B cell (primary cell): ENCODE measurements at regions not wholly inside any gene's neighbourhood (a gene's known extent, or its start where the extent isn't known, plus 50 kb on each side); places are given as distances from the start of the nearest gene placed in this dataset.

Experiments
- ATAC-seq: fragments of 200-7000 bp; cut with Tn5 transposase; one replicate; pipeline ENCODE4 v1.10.0; 2021; ENCODE audit warnings: low read depth, mild to moderate bottlenecking, moderate number of reproducible peaks, moderate library complexity
- CTCF ChIA-PET: fragments of 350-600 bp; sonication (Branson Sonifier 250); formaldehyde crosslinking; loops from one replicate; lab custom pipeline; 2021; ENCODE audit warnings: antibody characterized with exemption, inconsistent platforms; lab: Charles Lee
- POLR2A ChIA-PET: fragments of 350-600 bp; sonication (Branson Sonifier 250); formaldehyde crosslinking; loops from one replicate; lab custom pipeline; 2021; ENCODE audit warnings: antibody characterized with exemption; lab: Charles Lee
- DNase-seq: peaks from one replicate; pipeline ENCODE4 v3.0.0; 2013
- H2AFZ ChIP-seq: 2 replicates; pipeline ENCODE4 v1.6.1; 2012; ENCODE audit warnings: mild to moderate bottlenecking, low read depth, low read length; ENCODE audit not compliant: insufficient read depth, poor library complexity, severe bottlenecking
- H3K27ac ChIP-seq, 2 donors: 1 replicate in 1 of 2; 2 replicates in 1 of 2; pipeline ENCODE4 v1.5.1; 2012 to 2013; ENCODE audit warnings: low read length in 2 of 2, mild to moderate bottlenecking in 2 of 2, moderate library complexity in 1 of 2
- H3K27me3 ChIP-seq, 4 experiments: fragments of 200-600 bp in 1 of 4; sonication (generic) in 1 of 4; replicated peaks in 1 of 4; 1 replicate in 2 of 4; 2 replicates in 2 of 4; pipeline versions ENCODE4 v1.6.1 to v1.7.0; 2013 to 2016; ENCODE audit warnings: low read length in 3 of 4, mild to moderate bottlenecking in 2 of 4, mixed read lengths in 1 of 4, moderate library complexity in 1 of 4; ENCODE audit not compliant: insufficient read depth in 4 of 4, control insufficient read depth in 3 of 4; ENCODE audit errors: control extremely low read depth in 1 of 4
- H3K36me3 ChIP-seq, 2 experiments: replicated peaks in 1 of 2; 1 replicate in 1 of 2; 2 replicates in 1 of 2; pipeline versions ENCODE4 v1.6.1 to v1.7.1; 2013; ENCODE audit warnings: low read length in 1 of 2; ENCODE audit not compliant: insufficient read depth in 2 of 2, control insufficient read depth in 1 of 2; ENCODE audit errors: control extremely low read depth in 1 of 2, extremely low read depth in 1 of 2
- H3K4me1 ChIP-seq, 2 donors: fragments of 200-600 bp in 1 of 2; sonication (generic) in 1 of 2; 1 replicate in 1 of 2; 2 replicates in 1 of 2; pipeline versions ENCODE4 v1.5.1 to v1.6.1; 2013 to 2017; ENCODE audit warnings: low read length in 2 of 2; ENCODE audit not compliant: control insufficient read depth in 2 of 2, insufficient read depth in 2 of 2
- H3K4me2 ChIP-seq: replicated peaks from 2 replicates; pipeline ENCODE3; 2012; ENCODE audit warnings: mild to moderate bottlenecking, low read depth, low read length; ENCODE audit not compliant: poor library complexity, severe bottlenecking
- H3K4me3 ChIP-seq, 5 experiments: fragments of 200-600 bp in 1 of 5; sonication (generic) in 1 of 5; 1 replicate in 3 of 5; 2 replicates in 2 of 5; pipeline versions ENCODE4 v1.5.1 to v1.7.0; 2011 to 2016; ENCODE audit warnings: low read length in 4 of 5, mild to moderate bottlenecking in 4 of 5, low read depth in 2 of 5, control low read depth in 1 of 5, moderate library complexity in 1 of 5; ENCODE audit not compliant: insufficient read depth in 1 of 5; ENCODE audit errors: control extremely low read depth in 1 of 5, extremely low read depth in 1 of 5
- H3K79me2 ChIP-seq: fragments of 200-600 bp; sonication (generic); one replicate; pipeline ENCODE4 v1.6.0; 2016; ENCODE audit warnings: low read length; ENCODE audit not compliant: control insufficient read depth, insufficient read depth
- H3K9ac ChIP-seq: fragments of 200-600 bp; sonication (generic); 2 replicates; pipeline ENCODE4 v1.6.1; 2017; ENCODE audit warnings: mild to moderate bottlenecking, low read length, moderate library complexity
- H3K9me3 ChIP-seq, 3 donors: one replicate each; pipeline versions ENCODE4 v1.6.1 to v1.7.1; 2013; ENCODE audit warnings: low read length in 2 of 3; ENCODE audit not compliant: control insufficient read depth in 2 of 3, insufficient read depth in 1 of 3; ENCODE audit errors: control extremely low read depth in 1 of 3
- H4K20me1 ChIP-seq: 2 replicates; pipeline ENCODE4 v1.6.0; 2012; ENCODE audit warnings: mild to moderate bottlenecking, low read length; ENCODE audit not compliant: insufficient read depth, control insufficient read depth, poor library complexity, severe bottlenecking
- H3K27ac Mint-ChIP-seq: one replicate; pipeline ENCODE4 v1.8.0; 2021; ENCODE audit warnings: mixed read lengths
- H3K27me3 Mint-ChIP-seq: one replicate; pipeline ENCODE4 v1.8.0; 2021; ENCODE audit warnings: mixed read lengths
- H3K4me1 Mint-ChIP-seq: one replicate; pipeline ENCODE4 v1.8.0; 2021; ENCODE audit warnings: mixed read lengths
- H3K4me3 Mint-ChIP-seq: one replicate; pipeline ENCODE4 v1.8.0; 2021; ENCODE audit warnings: mixed read lengths
- H3K9me3 Mint-ChIP-seq: one replicate; pipeline ENCODE4 v1.8.0; 2022; ENCODE audit warnings: mixed read lengths; ENCODE audit not compliant: insufficient read depth
- CTCF ChIP-seq: fragments of 200-600 bp; IDR thresholded peaks from one replicate; pipeline ENCODE4 v1.8.0; 2022; ENCODE audit warnings: antibody characterized with exemption, mild to moderate bottlenecking
- EZH2 ChIP-seq: IDR thresholded peaks from 2 replicates; pipeline ENCODE4 v1.6.1; 2012; ENCODE audit warnings: borderline replicate concordance, low read depth, mild to moderate bottlenecking, moderate library complexity, low read length; ENCODE audit not compliant: insufficient read depth, poor library complexity, severe bottlenecking
- WGBS: methylation state at CpG from one replicate; pipeline ENCODE4 v1.1.5; 2013; ENCODE audit warnings: missing lambda C conversion rate; ENCODE audit not compliant: insufficient coverage; 5-methylcytosine and 5-hydroxymethylcytosine counted together
- intact Hi-C: fragments of 100-400 bp; cut with micrococcal nuclease; formaldehyde crosslinking; loops from one replicate; pipeline ENCODE4 v1.10.0; 2022

GRCh38 chr2:51986101-51986500 is 954.2 kb upstream of the NRXN1 start:
- Histone ChIP-seq H3K79me2 (no peaks in the 10 kb centered on the region), H3K9ac (no peak overlapping the region), H3K27me3 (no peaks in the 10 kb centered on the region), H3K36me3 (no peaks in the 10 kb centered on the region), H3K4me1 (no peaks in the 10 kb centered on the region), H3K27ac (no peak overlapping the region), H3K9me3 (no peaks in the 10 kb centered on the region), H2AFZ (no peak overlapping the region), H3K4me2 (no peak overlapping the region), H4K20me1 (no peaks in the 10 kb centered on the region), H3K4me3 (no peak overlapping the region)
- no peaks in the 10 kb centered on the region for H3K9me3 Mint-ChIP-seq
- WGBS: no CpG with 5 or more reads among the region's 2 CpGs
- no peak overlapping the region for H3K4me3 Mint-ChIP-seq
- no peak overlapping the region for H3K27ac Mint-ChIP-seq
- TF ChIP-seq CTCF: no peak
- no peak for TF ChIP-seq EZH2
- H3K4me1 Mint-ChIP-seq: no peaks in the 10 kb centered on the region
- no peak for DNase-seq
- POLR2A ChIA-PET: no interaction called here
- H3K27me3 Mint-ChIP-seq: no peaks in the 10 kb centered on the region
- intact Hi-C loops: no loop called here
- CTCF ChIA-PET: no interaction called here
- no peak for ATAC-seq

GRCh38 chr2:51981783-51982182 is 949.9 kb upstream of the NRXN1 start:
- Histone ChIP-seq H2AFZ (no peak overlapping the region), H3K4me2 (no peak overlapping the region), H3K9me3 (no peaks in the 10 kb centered on the region), H3K4me3 (no peak overlapping the region), H3K4me1 (no peaks in the 10 kb centered on the region), H4K20me1 (no peaks in the 10 kb centered on the region), H3K79me2 (no peaks in the 10 kb centered on the region), H3K36me3 (no peaks in the 10 kb centered on the region), H3K27ac (no peak overlapping the region), H3K9ac (no peak overlapping the region), H3K27me3 (no peaks in the 10 kb centered on the region)
- ATAC-seq: no peak
- whole genome bisulfite sequencing: no CpG with 5 or more reads among the region's 2 CpGs
- H3K27ac Mint-ChIP-seq: no peak overlapping the region
- no peak for DNase-seq
- intact Hi-C loops: no loop called here
- no peaks in the 10 kb centered on the region for H3K9me3 Mint-ChIP-seq
- H3K4me1 Mint-ChIP-seq: no peaks in the 10 kb centered on the region
- ChIA-PET POLR2A (no interaction called here), CTCF (interaction anchor here (0.7 kb wide), 1 partner anchor 26 kb away, joined by 4 read pairs; no protein-coding TSS in a partner anchor)
- TF ChIP-seq EZH2 (no peak), CTCF (no peak)
- no peak overlapping the region for H3K4me3 Mint-ChIP-seq
- H3K27me3 Mint-ChIP-seq: no peaks in the 10 kb centered on the region
